Activated B cell treated with CpG ODN at 0.5 μM for 24 hours (primary cell): ENCODE measurements at regions not wholly inside any gene's neighbourhood (a gene's known extent, or its start where the extent isn't known, plus 50 kb on each side); places are given as distances from the start of the nearest gene placed in this dataset.
"Not testable (repeated sequence)": the region's sequence is repeated elsewhere in the genome, so short reads cannot be mapped to it uniquely, and the experiment has no call there.

Source experiments
- ATAC-seq: fragments of 200-7000 bp; cut with Tn5 transposase; one replicate; pipeline ENCODE4 v1.10.0; 2021; ENCODE audit warnings: low read depth, mild to moderate bottlenecking, moderate library complexity
- CTCF ChIA-PET: fragments of 350-600 bp; sonication (Branson Sonifier 250); formaldehyde crosslinking; loops from one replicate; lab custom pipeline; 2021; ENCODE audit warnings: antibody characterized with exemption; lab: Charles Lee
- POLR2A ChIA-PET: fragments of 350-600 bp; sonication (Branson Sonifier 250); formaldehyde crosslinking; loops from one replicate; lab custom pipeline; 2021; ENCODE audit warnings: antibody characterized with exemption; lab: Charles Lee
- DNase-seq: peaks from one replicate; pipeline ENCODE4 v3.0.0; 2022
- H3K27ac Mint-ChIP-seq: one replicate; pipeline ENCODE4 v1.8.0; 2020; ENCODE audit warnings: mixed read lengths
- H3K27me3 Mint-ChIP-seq: one replicate; pipeline ENCODE4 v1.8.0; 2021; ENCODE audit warnings: mixed read lengths
- H3K36me3 Mint-ChIP-seq: one replicate; pipeline ENCODE4 v1.8.0; 2021; ENCODE audit warnings: low read depth, mixed read lengths
- H3K4me1 Mint-ChIP-seq: one replicate; pipeline ENCODE4 v1.8.0; 2021; ENCODE audit warnings: mixed read lengths
- H3K4me3 Mint-ChIP-seq: one replicate; pipeline ENCODE4 v1.8.0; 2020; ENCODE audit warnings: mild to moderate bottlenecking, mixed read lengths
- H3K9me3 Mint-ChIP-seq: one replicate; pipeline ENCODE4 v1.8.0; 2020; ENCODE audit warnings: mixed read lengths
- CTCF ChIP-seq: fragments of 200-600 bp; IDR thresholded peaks from one replicate; pipeline ENCODE4 v1.8.0; 2022; ENCODE audit warnings: antibody characterized with exemption, mild to moderate bottlenecking
- intact Hi-C: fragments of 100-400 bp; cut with micrococcal nuclease; formaldehyde crosslinking; loops from one replicate; pipeline ENCODE4 v1.15.1; 2024

- Mint-ChIP-seq H3K36me3 (peaks cover 66% of the 10 kb centered on the region), H3K27me3 (no peaks in the 10 kb centered on the region), H3K9me3 (no peaks in the 10 kb centered on the region), H3K27ac (no peak overlapping the region), H3K4me1 (no peaks in the 10 kb centered on the region), H3K4me3 (no peak overlapping the region)
- intact Hi-C loops = no loop called here
- ATAC-seq = no peak
- DNase-seq = no peak
- ChIA-PET CTCF (no interaction called here), POLR2A (interaction anchor here (0.7 kb wide), 1 partner anchor 76 kb away, joined by 4 read pairs; no protein-coding TSS in a partner anchor)
- no peak for TF ChIP-seq CTCF
These were observed 66.8 kb downstream of the DOP1B start for GRCh38 chr21:36223451-36223850.

DNA sequence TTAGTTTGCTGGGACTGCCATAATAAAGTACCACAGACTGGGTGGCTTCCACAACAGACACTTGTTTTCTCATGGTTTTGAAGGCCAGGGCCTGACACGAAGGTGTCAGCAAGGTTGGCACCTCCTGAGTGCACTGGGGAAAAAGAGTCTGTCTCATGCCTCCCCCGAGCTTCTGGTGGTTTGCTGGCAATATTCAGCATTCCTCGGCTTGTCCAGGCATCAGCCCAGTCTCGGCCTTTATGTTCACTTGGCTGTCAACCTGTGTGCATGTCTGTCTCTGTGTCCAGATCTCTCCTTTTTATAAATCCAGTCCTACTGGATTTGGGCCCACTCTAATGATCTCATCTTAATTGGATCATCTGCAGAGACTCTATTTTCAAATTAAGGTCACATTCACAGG lies 72.6 kb downstream of the DOP1B start:
- ChIA-PET CTCF (no interaction called here), POLR2A (no interaction called here)
- DNase-seq (no peak), ATAC-seq (no peak)
- H3K4me3 Mint-ChIP-seq = no peak overlapping the region
- intact Hi-C loops = no loop called here
- H3K4me1 Mint-ChIP-seq = peaks cover 8% of the 10 kb centered on the region
- no peak overlapping the region for H3K27ac Mint-ChIP-seq
- H3K36me3 Mint-ChIP-seq = peaks cover 71% of the 10 kb centered on the region
- no peaks in the 10 kb centered on the region for H3K27me3 Mint-ChIP-seq
- H3K9me3 Mint-ChIP-seq = no peaks in the 10 kb centered on the region
- no peak for TF ChIP-seq CTCF

GRCh38 chr21:36231444-36231843 lies 74.8 kb downstream of the DOP1B start:
- H3K27me3 Mint-ChIP-seq, DNase-seq, H3K4me3 Mint-ChIP-seq, H3K27ac Mint-ChIP-seq, H3K9me3 Mint-ChIP-seq, ATAC-seq, POLR2A ChIA-PET: not testable (repeated sequence)
- H3K4me1 Mint-ChIP-seq = peaks cover 29% of the 10 kb centered on the region
- H3K36me3 Mint-ChIP-seq = peaks cover 66% of the 10 kb centered on the region
- CTCF ChIA-PET = interaction anchor here (0.7 kb wide), 1 partner anchor 88 kb away, joined by 3 read pairs; the partner anchor contains the start of gene MORC3
- intact Hi-C loops = loop anchor here (5.0 kb wide), 1 partner anchor 34 kb away; no protein-coding TSS in a partner anchor

DNA sequence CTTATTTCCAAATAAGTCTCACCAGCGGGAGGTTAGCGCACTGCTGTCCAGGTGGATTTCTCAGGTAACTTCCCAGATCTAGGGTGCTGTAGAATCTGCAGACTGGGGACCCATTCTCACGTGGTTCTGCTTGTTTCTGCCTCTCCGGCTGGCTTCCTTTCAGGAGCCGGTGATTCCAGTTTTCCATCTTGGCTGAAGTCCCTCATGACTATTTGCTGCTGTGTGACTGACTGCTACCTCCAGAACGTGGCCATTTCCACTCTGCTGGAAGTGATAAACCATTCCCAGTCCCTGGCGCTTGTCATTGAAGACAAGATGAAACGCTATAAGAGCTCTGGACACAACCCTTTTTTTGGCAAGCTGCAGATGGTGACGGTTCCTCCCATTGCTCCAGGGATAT lies 76.0 kb downstream of the DOP1B start:
- DNase-seq (no peak), ATAC-seq (no peak)
- H3K9me3 Mint-ChIP-seq = no peaks in the 10 kb centered on the region
- ChIA-PET CTCF (no interaction called here), POLR2A (interaction anchor here (0.6 to 1.7 kb wide), 3 partner anchors 37 to 88 kb away, joined by 3 to 12 read pairs (median 5); partner anchors contain the start of gene MORC3)
- no peak for TF ChIP-seq CTCF
- H3K4me1 Mint-ChIP-seq = peaks cover 33% of the 10 kb centered on the region
- H3K4me3 Mint-ChIP-seq = no peak overlapping the region
- no peak overlapping the region for H3K27ac Mint-ChIP-seq
- H3K36me3 Mint-ChIP-seq = peaks cover 65% of the 10 kb centered on the region
- H3K27me3 Mint-ChIP-seq = no peaks in the 10 kb centered on the region
- intact Hi-C loops = loop anchor here (5.0 kb wide), 1 partner anchor 35 kb away; no protein-coding TSS in a partner anchor

DNA sequence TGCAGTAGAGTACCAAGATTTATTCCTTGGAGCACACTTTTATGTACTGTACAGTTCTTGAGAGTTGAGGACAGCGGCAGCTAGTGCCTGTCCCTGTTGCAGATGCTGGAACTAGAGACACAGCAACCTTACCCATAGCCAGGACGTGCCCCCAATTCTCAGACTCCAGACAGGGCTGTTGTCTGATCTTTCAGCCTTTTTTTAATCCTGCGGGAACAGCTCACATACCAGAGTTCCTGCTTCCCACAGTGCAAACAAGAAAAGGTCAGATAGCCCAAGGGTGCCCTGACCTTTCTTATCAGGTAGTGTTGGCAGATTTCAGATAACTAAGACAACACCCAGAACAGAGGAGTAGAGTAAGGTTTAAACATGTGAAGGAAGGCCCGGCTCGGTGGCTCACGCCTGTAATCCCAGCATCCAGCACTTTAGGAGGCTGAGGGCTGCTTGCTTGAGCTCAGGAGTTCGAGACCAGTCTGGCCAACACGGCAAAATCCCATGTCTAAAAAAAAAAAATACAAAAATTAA lies 78.5 kb downstream of the DOP1B start:
- TF ChIP-seq CTCF = no peak
- peaks cover 67% of the 10 kb centered on the region for H3K36me3 Mint-ChIP-seq

More for the DNA sequence above, 78.5 kb downstream of the DOP1B start:
- ChIA-PET POLR2A (interaction anchor here (0.6 to 2.8 kb wide), 3 partner anchors 20 to 86 kb away, joined by 3 to 21 read pairs (median 5); partner anchors contain the start of gene MORC3), CTCF (no interaction called here)
- DNase-seq (no peak), ATAC-seq (no peak)
- Mint-ChIP-seq H3K27me3 (no peaks in the 10 kb centered on the region), H3K4me1 (peaks cover 33% of the 10 kb centered on the region), H3K9me3 (no peaks in the 10 kb centered on the region), H3K4me3 (no peak overlapping the region), H3K27ac (no peak overlapping the region)
- intact Hi-C loops = no loop called here
